ENCODE measurements at regions not wholly inside any gene's neighbourhood (a gene's known extent, or its start where the extent isn't known, plus 50 kb on each side); places are given as distances from the start of the nearest gene placed in this dataset.
"Not testable (repeated sequence)": the region's sequence is repeated elsewhere in the genome, so short reads cannot be mapped to it uniquely, and the experiment has no call there.

GRCh38 chr6:112547321-112548085 is 200.4 kb downstream of the RFPL4B start:
- TF ChIP-seq, protein P1, sequence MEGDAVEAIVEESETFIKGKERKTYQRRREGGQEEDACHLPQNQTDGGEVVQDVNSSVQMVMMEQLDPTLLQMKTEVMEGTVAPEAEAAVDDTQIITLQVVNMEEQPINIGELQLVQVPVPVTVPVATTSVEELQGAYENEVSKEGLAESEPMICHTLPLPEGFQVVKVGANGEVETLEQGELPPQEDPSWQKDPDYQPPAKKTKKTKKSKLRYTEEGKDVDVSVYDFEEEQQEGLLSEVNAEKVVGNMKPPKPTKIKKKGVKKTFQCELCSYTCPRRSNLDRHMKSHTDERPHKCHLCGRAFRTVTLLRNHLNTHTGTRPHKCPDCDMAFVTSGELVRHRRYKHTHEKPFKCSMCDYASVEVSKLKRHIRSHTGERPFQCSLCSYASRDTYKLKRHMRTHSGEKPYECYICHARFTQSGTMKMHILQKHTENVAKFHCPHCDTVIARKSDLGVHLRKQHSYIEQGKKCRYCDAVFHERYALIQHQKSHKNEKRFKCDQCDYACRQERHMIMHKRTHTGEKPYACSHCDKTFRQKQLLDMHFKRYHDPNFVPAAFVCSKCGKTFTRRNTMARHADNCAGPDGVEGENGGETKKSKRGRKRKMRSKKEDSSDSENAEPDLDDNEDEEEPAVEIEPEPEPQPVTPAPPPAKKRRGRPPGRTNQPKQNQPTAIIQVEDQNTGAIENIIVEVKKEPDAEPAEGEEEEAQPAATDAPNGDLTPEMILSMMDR (IDR thresholded peaks at IDR 0.05), result not testable (repeated sequence)
- not testable (repeated sequence) for TF ChIP-seq EP300 (IDR thresholded peaks at IDR 0.05); POLR2AphosphoS5 (IDR thresholded peaks at IDR 0.05); POLR2A (IDR thresholded peaks at IDR 0.05; ENCODE audit: low read depth)
